Activated B cell treated with CpG ODN at 0.5 μM for 24 hours (primary cell): ENCODE measurements at regions not wholly inside any gene's neighbourhood (a gene's known extent, or its start where the extent isn't known, plus 50 kb on each side); places are given as distances from the start of the nearest gene placed in this dataset.

Source experiments
- ATAC-seq: fragments of 200-7000 bp; cut with Tn5 transposase; one replicate; pipeline ENCODE4 v1.10.0; 2021; ENCODE audit warnings: low read depth, mild to moderate bottlenecking, moderate library complexity
- CTCF ChIA-PET: fragments of 350-600 bp; sonication (Branson Sonifier 250); formaldehyde crosslinking; loops from one replicate; lab custom pipeline; 2021; ENCODE audit warnings: antibody characterized with exemption; lab: Charles Lee
- POLR2A ChIA-PET: fragments of 350-600 bp; sonication (Branson Sonifier 250); formaldehyde crosslinking; loops from one replicate; lab custom pipeline; 2021; ENCODE audit warnings: antibody characterized with exemption; lab: Charles Lee
- DNase-seq: peaks from one replicate; pipeline ENCODE4 v3.0.0; 2022
- H3K27ac Mint-ChIP-seq: one replicate; pipeline ENCODE4 v1.8.0; 2020; ENCODE audit warnings: mixed read lengths
- H3K27me3 Mint-ChIP-seq: one replicate; pipeline ENCODE4 v1.8.0; 2021; ENCODE audit warnings: mixed read lengths
- H3K36me3 Mint-ChIP-seq: one replicate; pipeline ENCODE4 v1.8.0; 2021; ENCODE audit warnings: low read depth, mixed read lengths
- H3K4me1 Mint-ChIP-seq: one replicate; pipeline ENCODE4 v1.8.0; 2021; ENCODE audit warnings: mixed read lengths
- H3K4me3 Mint-ChIP-seq: one replicate; pipeline ENCODE4 v1.8.0; 2020; ENCODE audit warnings: mild to moderate bottlenecking, mixed read lengths
- H3K9me3 Mint-ChIP-seq: one replicate; pipeline ENCODE4 v1.8.0; 2020; ENCODE audit warnings: mixed read lengths
- intact Hi-C: fragments of 100-400 bp; cut with micrococcal nuclease; formaldehyde crosslinking; loops from one replicate; pipeline ENCODE4 v1.15.1; 2024
- TF ChIP-seq, protein P1 (sequence below): fragments of 200-600 bp; IDR thresholded peaks from one replicate; pipeline ENCODE4 v1.8.0; 2022; ENCODE audit warnings: antibody characterized with exemption, mild to moderate bottlenecking

DNA sequence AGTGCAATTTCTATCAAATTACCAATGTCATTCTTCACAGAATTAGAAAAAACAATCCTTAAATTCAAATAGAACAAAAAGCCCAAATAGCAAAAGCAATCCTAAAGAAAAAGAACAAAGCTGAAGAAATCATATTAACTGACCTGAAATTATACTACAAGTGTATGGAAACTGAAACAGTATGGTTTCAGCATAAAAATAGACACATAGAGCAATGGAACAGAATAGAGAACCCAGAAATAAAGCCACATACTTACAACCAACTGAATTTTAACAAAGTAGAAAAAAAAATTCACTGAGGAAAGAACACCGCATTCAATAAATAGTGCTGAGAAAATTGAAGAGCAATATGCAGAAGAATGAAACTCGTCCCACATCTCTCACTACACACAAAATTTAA lies 142.0 kb upstream of the CHRM2 start:
- H3K4me1 Mint-ChIP-seq, result no peaks in the 10 kb centered on the region
- TF ChIP-seq, protein P1, sequence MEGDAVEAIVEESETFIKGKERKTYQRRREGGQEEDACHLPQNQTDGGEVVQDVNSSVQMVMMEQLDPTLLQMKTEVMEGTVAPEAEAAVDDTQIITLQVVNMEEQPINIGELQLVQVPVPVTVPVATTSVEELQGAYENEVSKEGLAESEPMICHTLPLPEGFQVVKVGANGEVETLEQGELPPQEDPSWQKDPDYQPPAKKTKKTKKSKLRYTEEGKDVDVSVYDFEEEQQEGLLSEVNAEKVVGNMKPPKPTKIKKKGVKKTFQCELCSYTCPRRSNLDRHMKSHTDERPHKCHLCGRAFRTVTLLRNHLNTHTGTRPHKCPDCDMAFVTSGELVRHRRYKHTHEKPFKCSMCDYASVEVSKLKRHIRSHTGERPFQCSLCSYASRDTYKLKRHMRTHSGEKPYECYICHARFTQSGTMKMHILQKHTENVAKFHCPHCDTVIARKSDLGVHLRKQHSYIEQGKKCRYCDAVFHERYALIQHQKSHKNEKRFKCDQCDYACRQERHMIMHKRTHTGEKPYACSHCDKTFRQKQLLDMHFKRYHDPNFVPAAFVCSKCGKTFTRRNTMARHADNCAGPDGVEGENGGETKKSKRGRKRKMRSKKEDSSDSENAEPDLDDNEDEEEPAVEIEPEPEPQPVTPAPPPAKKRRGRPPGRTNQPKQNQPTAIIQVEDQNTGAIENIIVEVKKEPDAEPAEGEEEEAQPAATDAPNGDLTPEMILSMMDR, result no peak
- H3K4me3 Mint-ChIP-seq, result no peak overlapping the region
- ChIA-PET POLR2A (no interaction called here), CTCF (no interaction called here)
- H3K27ac Mint-ChIP-seq, result no peak overlapping the region
- ATAC-seq, result no peak
- H3K9me3 Mint-ChIP-seq, result peaks cover 14% of the 10 kb centered on the region
- DNase-seq, result no peak
- intact Hi-C loops, result no loop called here
- no peaks in the 10 kb centered on the region for H3K36me3 Mint-ChIP-seq
- no peaks in the 10 kb centered on the region for H3K27me3 Mint-ChIP-seq

DNA sequence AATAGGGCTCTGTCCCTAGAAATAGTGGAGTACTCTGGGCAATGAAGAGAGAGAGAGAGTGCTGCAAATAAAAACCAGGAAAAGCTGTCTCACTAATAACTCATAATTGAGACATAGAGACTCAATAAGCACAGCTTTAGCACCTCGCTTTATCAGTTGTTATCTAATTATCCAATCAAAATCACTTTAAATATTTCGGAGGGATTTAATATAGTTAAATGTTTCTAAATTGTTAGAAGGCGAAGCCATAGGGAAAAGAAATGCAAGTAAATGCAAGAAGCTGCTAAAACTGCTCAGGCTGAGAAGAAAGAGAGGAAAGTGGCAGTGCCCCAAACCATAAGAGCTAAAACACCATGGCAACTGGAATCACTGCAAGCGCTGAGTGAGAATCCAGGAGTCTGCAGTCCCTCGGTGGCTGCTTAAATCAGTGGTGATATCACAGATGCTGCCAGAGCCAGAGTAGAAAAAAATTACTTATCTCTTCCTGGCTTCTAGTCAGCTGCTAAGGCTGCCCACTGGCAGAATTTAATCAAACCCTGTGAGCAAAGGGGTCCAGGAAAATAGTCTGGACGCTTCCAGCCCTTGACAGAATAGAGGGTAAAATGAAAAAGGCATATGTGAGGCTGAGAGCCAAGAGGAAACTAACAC lies 150.4 kb upstream of the CHRM2 start:
- TF ChIP-seq, protein P1, result no peak
- no peaks in the 10 kb centered on the region for H3K27me3 Mint-ChIP-seq
- POLR2A ChIA-PET, result no interaction called here
- H3K9me3 Mint-ChIP-seq, result peaks cover 2% of the 10 kb centered on the region
- DNase-seq (no peak), ATAC-seq (no peak)
- intact Hi-C loops, result no loop called here
- H3K36me3 Mint-ChIP-seq, result no peaks in the 10 kb centered on the region
- H3K4me1 Mint-ChIP-seq, result no peaks in the 10 kb centered on the region
- CTCF ChIA-PET, result no interaction called here
- H3K27ac Mint-ChIP-seq, result no peak overlapping the region
- no peak overlapping the region for H3K4me3 Mint-ChIP-seq

DNA sequence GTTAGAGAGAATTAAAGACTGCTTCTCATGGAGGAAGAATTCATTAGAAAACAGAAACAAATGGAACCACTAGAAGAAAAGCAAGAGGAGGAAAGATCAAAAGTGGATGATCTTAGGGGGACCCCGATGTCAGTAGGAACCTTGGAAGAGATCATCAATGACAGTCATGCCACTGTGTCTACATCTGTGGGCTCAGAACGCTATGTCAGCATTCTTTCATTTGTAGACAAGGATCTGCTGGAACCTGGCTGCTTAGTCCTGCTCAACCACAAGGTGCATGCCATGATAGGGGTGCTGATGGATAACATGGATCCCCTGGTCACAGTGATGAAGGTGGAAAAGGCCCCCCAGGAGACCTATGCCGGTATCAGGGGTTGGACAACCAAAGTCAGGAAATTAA lies 154.4 kb upstream of the CHRM2 start:
- ChIA-PET POLR2A (no interaction called here), CTCF (no interaction called here)
- TF ChIP-seq, protein P1, result no peak
- H3K4me1 Mint-ChIP-seq, result no peaks in the 10 kb centered on the region
- no peaks in the 10 kb centered on the region for H3K27me3 Mint-ChIP-seq
- intact Hi-C loops, result no loop called here
- no peaks in the 10 kb centered on the region for H3K36me3 Mint-ChIP-seq
- DNase-seq, result no peak
- no peak for ATAC-seq
- no peaks in the 10 kb centered on the region for H3K9me3 Mint-ChIP-seq
- no peak overlapping the region for H3K27ac Mint-ChIP-seq
- no peak overlapping the region for H3K4me3 Mint-ChIP-seq

DNA sequence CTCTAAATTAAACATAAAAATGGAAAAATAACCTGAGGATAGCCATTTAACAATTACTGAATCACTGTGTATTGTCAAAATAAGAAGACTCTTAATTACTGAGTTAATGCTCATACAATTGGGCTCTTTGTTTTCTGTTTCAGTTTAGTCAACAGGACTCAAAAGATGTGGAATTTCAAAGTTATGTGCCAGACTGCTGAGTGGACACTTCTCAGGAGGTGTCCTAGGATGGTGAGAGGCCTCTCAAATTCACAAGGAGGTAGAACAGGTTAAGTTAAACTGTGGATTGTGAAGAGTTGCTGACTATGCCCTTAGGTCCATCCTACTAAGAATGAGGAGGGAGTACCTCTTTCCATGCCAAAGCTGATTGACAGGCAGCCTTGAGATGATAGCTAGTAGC lies 157.7 kb upstream of the CHRM2 start:
- intact Hi-C loops, result no loop called here
- CTCF ChIA-PET, result no interaction called here
- DNase-seq (no peak), ATAC-seq (no peak)
- TF ChIP-seq, protein P1, result no peak
- Mint-ChIP-seq H3K4me1 (no peaks in the 10 kb centered on the region), H3K9me3 (no peaks in the 10 kb centered on the region), H3K4me3 (no peak overlapping the region), H3K36me3 (no peaks in the 10 kb centered on the region), H3K27me3 (no peaks in the 10 kb centered on the region), H3K27ac (no peak overlapping the region)
- POLR2A ChIA-PET, result no interaction called here

DNA sequence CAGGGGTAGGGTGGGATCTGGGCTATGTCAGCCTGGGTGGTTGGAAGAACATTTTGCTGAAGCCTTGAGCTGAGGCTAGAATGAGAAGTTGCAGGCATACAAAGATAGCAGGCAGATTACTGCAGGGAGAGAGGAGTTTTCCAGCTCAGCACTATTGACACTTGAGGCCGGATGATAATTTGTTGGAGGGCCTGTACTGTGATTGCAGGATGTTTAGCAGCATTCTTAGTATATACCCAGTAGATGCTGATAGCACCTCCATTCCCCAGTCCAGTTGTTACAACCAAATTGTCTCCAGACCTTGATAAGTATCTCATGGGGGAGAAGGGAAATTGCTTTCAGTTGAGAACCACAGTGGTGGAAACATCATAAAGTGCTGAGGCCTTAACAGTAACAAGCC lies 158.6 kb upstream of the CHRM2 start:
- Mint-ChIP-seq H3K4me1 (no peaks in the 10 kb centered on the region), H3K27ac (no peak overlapping the region), H3K4me3 (no peak overlapping the region), H3K9me3 (no peaks in the 10 kb centered on the region), H3K27me3 (no peaks in the 10 kb centered on the region), H3K36me3 (no peaks in the 10 kb centered on the region)
- DNase-seq, result no peak
- intact Hi-C loops, result no loop called here
- CTCF ChIA-PET, result no interaction called here
- ATAC-seq, result no peak
- POLR2A ChIA-PET, result no interaction called here
- TF ChIP-seq, protein P1, result no peak
